ENCODE measurements at regions not wholly inside any gene's neighbourhood (a gene's known extent, or its start where the extent isn't known, plus 50 kb on each side); places are given as distances from the start of the nearest gene placed in this dataset.

DNA sequence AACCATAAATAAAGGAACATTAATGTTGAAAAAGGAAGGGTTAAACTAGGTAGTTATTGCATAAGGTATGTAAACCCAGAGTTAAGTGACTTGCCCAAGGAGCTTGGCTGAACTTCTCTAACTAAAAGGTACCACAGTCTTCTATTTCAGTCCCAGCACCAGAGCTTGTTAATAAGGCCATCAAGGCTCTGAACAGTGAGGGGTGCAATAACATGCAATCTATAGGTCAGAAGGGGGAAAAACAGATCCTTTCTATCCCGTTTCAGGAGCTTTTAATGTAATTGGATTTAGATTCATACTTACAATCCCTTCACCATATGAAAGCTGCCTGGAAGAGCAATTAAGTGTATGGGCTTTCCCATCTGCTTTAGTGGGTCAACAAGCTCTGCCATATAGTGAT, 441.5 kb upstream of the SPRY2 start:
- Histone ChIP-seq H3K4me3 (ENCODE audit: low read depth, low read length) (no peak overlapping the region), H3K36me3 (ENCODE audit: control insufficient read depth, insufficient read depth, low read length) (no peaks in the 10 kb centered on the region), H3K9me3 (ENCODE audit: control insufficient read depth, insufficient read depth, low read length) (no peaks in the 10 kb centered on the region), H3K9ac (ENCODE audit: low read depth, low read length) (no peak overlapping the region), H3K4me1 (ENCODE audit: control insufficient read depth, insufficient read depth, low read length) (peaks cover 2% of the 10 kb centered on the region), H3K27me3 (ENCODE audit: control insufficient read depth, insufficient read depth, low read length) (no peaks in the 10 kb centered on the region)

DNA sequence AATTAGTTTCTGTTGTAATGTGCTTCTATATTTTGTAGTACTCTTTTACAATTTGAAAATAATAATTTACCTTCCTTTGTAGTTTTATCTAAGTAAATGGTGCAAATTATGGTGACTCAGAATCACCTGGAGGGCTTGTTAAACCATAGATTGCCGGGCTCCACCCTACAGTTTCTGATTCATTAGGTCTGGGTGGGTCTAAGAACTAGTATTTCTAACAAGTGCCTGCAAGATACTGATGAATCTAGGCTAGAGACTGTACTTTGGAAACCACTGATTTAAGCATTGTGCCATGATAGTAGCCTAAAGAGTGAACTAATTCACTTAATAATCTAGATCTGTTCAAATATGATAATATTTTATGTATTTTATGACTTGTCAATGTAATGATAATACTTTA, 437.4 kb upstream of the SPRY2 start:
- no peaks in the 10 kb centered on the region for H3K4me1 ChIP-seq (ENCODE audit: control insufficient read depth, insufficient read depth, low read length)
- H3K36me3 ChIP-seq (ENCODE audit: control insufficient read depth, insufficient read depth, low read length): no peaks in the 10 kb centered on the region
- H3K9me3 ChIP-seq (ENCODE audit: control insufficient read depth, insufficient read depth, low read length): no peaks in the 10 kb centered on the region
- H3K9ac ChIP-seq (ENCODE audit: low read depth, low read length): no peak overlapping the region
- no peaks in the 10 kb centered on the region for H3K27me3 ChIP-seq (ENCODE audit: control insufficient read depth, insufficient read depth, low read length)
- H3K4me3 ChIP-seq (ENCODE audit: low read depth, low read length): no peak overlapping the region

DNA sequence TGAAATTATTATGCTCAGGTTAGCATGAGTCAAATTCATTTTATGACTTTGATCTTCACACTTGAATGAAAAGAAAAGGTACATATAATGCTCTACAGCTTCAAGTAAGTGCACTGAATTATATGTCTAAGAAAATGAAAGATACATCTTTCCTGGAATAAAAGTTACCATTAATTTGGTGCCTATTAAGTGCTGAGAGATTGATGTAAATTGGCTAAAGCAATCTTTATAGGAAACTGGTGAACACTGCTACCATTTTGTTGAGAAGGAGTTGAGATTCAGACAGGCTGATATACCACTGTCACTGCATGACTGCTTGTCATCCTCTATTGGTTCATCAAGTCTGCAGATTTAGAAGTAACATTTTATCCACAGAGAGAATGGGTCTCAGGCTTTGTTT, 416.8 kb upstream of the SPRY2 start:
- H3K4me3 ChIP-seq (ENCODE audit: low read depth, low read length): no peak overlapping the region
- no peaks in the 10 kb centered on the region for H3K36me3 ChIP-seq (ENCODE audit: control insufficient read depth, insufficient read depth, low read length)
- no peaks in the 10 kb centered on the region for H3K27me3 ChIP-seq (ENCODE audit: control insufficient read depth, insufficient read depth, low read length)
- H3K9me3 ChIP-seq (ENCODE audit: control insufficient read depth, insufficient read depth, low read length): no peaks in the 10 kb centered on the region
- H3K9ac ChIP-seq (ENCODE audit: low read depth, low read length): no peak overlapping the region
- no peaks in the 10 kb centered on the region for H3K4me1 ChIP-seq (ENCODE audit: control insufficient read depth, insufficient read depth, low read length)

DNA sequence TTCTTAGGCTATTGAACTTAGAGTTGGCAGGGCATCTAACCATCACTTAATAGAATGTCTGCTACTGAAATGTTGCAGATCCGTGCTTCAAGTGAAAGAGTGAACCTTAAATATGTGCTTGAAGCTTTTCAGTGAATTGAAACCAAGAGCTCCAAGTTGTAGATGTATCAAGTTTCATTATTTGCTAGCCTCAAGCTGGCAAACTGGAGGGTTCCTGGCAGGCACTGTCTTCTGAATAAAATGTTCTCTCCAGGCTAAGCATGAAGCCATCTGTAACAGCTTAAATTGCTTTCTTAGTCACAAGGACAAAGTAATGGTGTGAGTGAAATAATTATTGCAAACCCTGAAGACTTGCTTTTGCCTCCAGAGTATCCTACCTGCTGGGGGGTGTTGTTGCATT, 415.0 kb upstream of the SPRY2 start:
- H3K9me3 ChIP-seq (ENCODE audit: control insufficient read depth, insufficient read depth, low read length): no peaks in the 10 kb centered on the region
- no peaks in the 10 kb centered on the region for H3K27me3 ChIP-seq (ENCODE audit: control insufficient read depth, insufficient read depth, low read length)
- no peaks in the 10 kb centered on the region for H3K36me3 ChIP-seq (ENCODE audit: control insufficient read depth, insufficient read depth, low read length)
- no peak overlapping the region for H3K4me3 ChIP-seq (ENCODE audit: low read depth, low read length)
- H3K4me1 ChIP-seq (ENCODE audit: control insufficient read depth, insufficient read depth, low read length): no peaks in the 10 kb centered on the region
- H3K9ac ChIP-seq (ENCODE audit: low read depth, low read length): no peak overlapping the region

DNA sequence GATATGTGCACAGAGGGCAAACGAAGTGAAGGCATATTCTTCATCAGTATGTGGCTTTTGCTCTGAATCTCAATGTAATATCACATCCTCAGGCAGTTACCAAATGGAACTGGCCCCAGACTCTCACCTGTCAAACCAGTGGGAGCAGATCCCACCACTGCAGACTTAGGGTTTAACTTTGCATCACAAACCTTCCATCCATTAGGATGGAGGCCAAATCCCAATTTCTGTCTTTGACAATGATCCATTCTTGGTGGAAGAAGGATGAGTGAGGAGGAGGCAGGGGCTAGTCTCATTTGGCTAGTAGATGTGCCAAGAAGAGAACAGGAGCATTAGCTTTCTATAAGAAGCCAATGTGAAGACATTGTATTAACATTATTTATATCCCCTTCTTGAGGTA, 413.5 kb upstream of the SPRY2 start:
- Histone ChIP-seq H3K4me3 (ENCODE audit: low read depth, low read length) (no peak overlapping the region), H3K27me3 (ENCODE audit: control insufficient read depth, insufficient read depth, low read length) (no peaks in the 10 kb centered on the region), H3K9me3 (ENCODE audit: control insufficient read depth, insufficient read depth, low read length) (no peaks in the 10 kb centered on the region), H3K36me3 (ENCODE audit: control insufficient read depth, insufficient read depth, low read length) (no peaks in the 10 kb centered on the region), H3K9ac (ENCODE audit: low read depth, low read length) (no peak overlapping the region), H3K4me1 (ENCODE audit: control insufficient read depth, insufficient read depth, low read length) (no peaks in the 10 kb centered on the region)

DNA sequence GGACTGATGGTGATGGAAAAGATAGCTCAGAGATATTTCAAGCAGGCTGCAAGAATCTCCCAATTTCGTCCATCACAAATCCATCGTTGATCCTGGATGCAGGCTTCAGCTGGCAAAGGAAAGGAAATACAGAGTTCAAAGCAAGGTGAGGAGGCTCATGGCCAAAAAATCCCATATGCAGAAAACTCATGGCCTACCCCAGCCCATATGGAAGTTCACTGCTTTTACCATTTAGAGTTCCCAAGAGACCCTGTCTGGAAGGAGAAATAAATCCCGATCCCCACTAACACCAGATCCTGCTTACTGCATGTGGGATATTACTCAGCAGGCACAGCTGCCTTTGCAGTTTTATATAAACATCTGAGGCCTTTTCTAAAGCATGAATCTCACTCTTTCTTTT, 412.9 kb upstream of the SPRY2 start:
- H3K4me3 ChIP-seq (ENCODE audit: low read depth, low read length): no peak overlapping the region
- H3K27me3 ChIP-seq (ENCODE audit: control insufficient read depth, insufficient read depth, low read length): no peaks in the 10 kb centered on the region
- H3K9me3 ChIP-seq (ENCODE audit: control insufficient read depth, insufficient read depth, low read length): no peaks in the 10 kb centered on the region
- no peaks in the 10 kb centered on the region for H3K36me3 ChIP-seq (ENCODE audit: control insufficient read depth, insufficient read depth, low read length)
- no peak overlapping the region for H3K9ac ChIP-seq (ENCODE audit: low read depth, low read length)
- no peaks in the 10 kb centered on the region for H3K4me1 ChIP-seq (ENCODE audit: control insufficient read depth, insufficient read depth, low read length)

DNA sequence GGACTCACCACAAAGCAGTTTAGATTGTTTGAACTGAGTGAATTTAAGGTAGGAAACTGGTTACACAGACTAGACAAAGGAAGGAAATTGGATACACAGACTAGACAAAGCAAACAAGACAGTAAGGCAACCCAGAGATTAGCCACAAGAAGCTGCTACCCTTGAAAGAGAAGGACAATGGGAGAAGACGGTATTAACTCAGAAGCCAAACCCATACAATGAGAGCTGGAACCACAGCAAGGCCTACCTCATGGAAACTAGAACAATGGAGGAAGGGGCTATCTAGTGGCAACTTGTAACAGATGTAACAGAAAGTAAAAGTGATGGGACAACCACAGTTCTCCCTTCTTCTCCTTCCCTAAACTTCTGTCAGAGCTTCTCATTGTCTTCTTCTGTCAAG, 410.9 kb upstream of the SPRY2 start:
- Histone ChIP-seq H3K4me1 (ENCODE audit: control insufficient read depth, insufficient read depth, low read length) (no peaks in the 10 kb centered on the region), H3K27me3 (ENCODE audit: control insufficient read depth, insufficient read depth, low read length) (no peaks in the 10 kb centered on the region), H3K36me3 (ENCODE audit: control insufficient read depth, insufficient read depth, low read length) (no peaks in the 10 kb centered on the region), H3K9ac (ENCODE audit: low read depth, low read length) (no peak overlapping the region), H3K9me3 (ENCODE audit: control insufficient read depth, insufficient read depth, low read length) (no peaks in the 10 kb centered on the region), H3K4me3 (ENCODE audit: low read depth, low read length) (no peak overlapping the region)

DNA sequence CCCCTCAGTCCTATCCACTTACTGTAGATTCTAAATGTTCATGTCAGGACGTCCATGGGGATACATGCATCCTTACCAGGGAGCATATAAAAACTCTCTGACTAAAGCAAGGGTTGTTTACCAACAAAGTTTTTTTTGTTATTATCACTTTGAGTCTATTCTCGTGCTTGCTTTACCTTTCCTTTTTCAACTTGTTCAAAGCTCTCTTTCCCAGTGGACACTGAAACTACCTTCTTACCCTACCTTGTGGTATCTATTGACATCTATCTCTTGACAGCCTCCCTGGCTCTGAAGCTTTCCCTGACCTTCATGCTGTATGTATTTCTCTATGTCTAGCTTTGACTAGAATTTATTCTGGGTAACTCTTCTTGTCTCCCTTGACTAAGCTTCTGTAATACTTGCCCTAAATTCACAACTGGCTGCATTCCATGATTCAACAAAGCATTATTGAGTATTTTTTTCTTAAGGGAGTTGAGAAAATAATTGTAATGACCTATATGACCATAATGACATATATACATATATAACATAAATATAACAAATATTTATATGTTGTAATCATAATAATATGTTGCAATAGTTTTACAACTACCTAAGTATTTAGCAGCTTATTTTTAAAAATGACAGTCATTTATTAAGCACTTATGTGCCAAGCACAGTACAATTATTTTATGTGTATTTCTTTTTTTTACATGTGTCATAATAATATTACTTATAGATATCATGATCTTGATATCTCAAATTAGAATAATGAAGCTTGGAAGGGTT, 403.4 kb upstream of the SPRY2 start:
- no peaks in the 10 kb centered on the region for H3K27me3 ChIP-seq (ENCODE audit: control insufficient read depth, insufficient read depth, low read length)
- no peak overlapping the region for H3K9ac ChIP-seq (ENCODE audit: low read depth, low read length)
- H3K4me1 ChIP-seq (ENCODE audit: control insufficient read depth, insufficient read depth, low read length): no peaks in the 10 kb centered on the region
- no peaks in the 10 kb centered on the region for H3K9me3 ChIP-seq (ENCODE audit: control insufficient read depth, insufficient read depth, low read length)
- H3K4me3 ChIP-seq (ENCODE audit: low read depth, low read length): no peak overlapping the region
- H3K36me3 ChIP-seq (ENCODE audit: control insufficient read depth, insufficient read depth, low read length): no peaks in the 10 kb centered on the region

DNA sequence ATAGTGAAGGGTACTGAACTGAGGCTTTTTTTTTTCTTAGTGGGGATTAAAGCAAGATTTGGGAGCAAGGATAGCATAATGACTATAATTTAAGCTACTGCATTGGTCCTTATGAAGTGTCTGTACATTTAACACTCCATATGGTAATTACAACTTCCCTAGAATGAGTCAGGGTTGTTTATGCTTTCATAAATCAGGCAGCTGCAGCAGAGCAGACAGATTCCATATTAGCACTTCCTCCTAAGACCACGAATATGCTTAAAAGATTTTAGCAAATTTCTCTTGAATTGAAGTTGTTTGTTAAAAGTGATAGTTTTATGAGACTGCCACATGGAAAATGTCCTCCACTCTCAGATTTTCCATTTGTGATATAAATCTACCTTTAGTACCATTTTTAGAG, 401.1 kb upstream of the SPRY2 start:
- Histone ChIP-seq H3K36me3 (ENCODE audit: control insufficient read depth, insufficient read depth, low read length) (no peaks in the 10 kb centered on the region), H3K9ac (ENCODE audit: low read depth, low read length) (no peak overlapping the region), H3K4me3 (ENCODE audit: low read depth, low read length) (no peak overlapping the region), H3K27me3 (ENCODE audit: control insufficient read depth, insufficient read depth, low read length) (no peaks in the 10 kb centered on the region), H3K9me3 (ENCODE audit: control insufficient read depth, insufficient read depth, low read length) (no peaks in the 10 kb centered on the region), H3K4me1 (ENCODE audit: control insufficient read depth, insufficient read depth, low read length) (no peaks in the 10 kb centered on the region)

DNA sequence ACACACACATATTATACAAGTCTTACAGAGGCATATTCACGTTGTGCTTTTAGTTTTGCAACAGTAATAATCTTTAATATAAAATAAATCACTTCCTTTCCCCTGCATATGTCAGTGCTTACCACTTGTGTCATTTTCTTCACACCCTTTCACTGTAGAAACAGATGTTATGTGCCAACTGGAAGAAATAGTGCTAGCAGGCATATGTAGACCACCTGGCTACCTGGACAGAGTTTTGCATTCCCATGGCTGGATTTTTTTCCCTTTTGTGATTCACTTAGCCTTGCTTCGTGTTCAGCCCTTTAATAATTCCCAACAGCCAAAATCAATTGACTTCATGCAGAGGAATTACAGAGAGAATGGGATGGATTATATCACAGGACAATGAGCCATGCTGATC, 399.1 kb upstream of the SPRY2 start:
- H3K36me3 ChIP-seq (ENCODE audit: control insufficient read depth, insufficient read depth, low read length): no peaks in the 10 kb centered on the region
- H3K9me3 ChIP-seq (ENCODE audit: control insufficient read depth, insufficient read depth, low read length): no peaks in the 10 kb centered on the region
- no peaks in the 10 kb centered on the region for H3K27me3 ChIP-seq (ENCODE audit: control insufficient read depth, insufficient read depth, low read length)
- no peak overlapping the region for H3K4me3 ChIP-seq (ENCODE audit: low read depth, low read length)
- no peaks in the 10 kb centered on the region for H3K4me1 ChIP-seq (ENCODE audit: control insufficient read depth, insufficient read depth, low read length)
- no peak overlapping the region for H3K9ac ChIP-seq (ENCODE audit: low read depth, low read length)

DNA sequence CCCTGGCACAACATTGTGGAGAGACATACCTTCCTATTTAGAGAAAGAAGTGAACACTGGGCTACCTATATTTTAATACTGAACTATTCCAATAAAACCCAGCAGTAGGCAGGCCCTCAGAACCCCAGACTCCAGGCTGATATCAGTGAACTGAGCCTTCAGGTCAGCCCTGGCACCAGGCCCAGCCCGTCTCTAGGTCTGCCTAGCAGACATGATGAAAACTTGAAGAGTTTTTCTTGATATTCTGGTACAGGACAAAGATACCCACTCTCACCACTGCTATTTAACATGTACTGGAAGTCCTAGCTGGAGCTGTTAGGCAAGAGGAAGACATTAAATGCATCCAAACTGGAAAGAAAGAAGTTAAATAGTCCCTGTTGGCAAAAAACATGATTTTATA, 396.6 kb upstream of the SPRY2 start:
- Histone ChIP-seq H3K4me1 (ENCODE audit: control insufficient read depth, insufficient read depth, low read length) (no peaks in the 10 kb centered on the region), H3K4me3 (ENCODE audit: low read depth, low read length) (no peak overlapping the region), H3K36me3 (ENCODE audit: control insufficient read depth, insufficient read depth, low read length) (no peaks in the 10 kb centered on the region), H3K9me3 (ENCODE audit: control insufficient read depth, insufficient read depth, low read length) (no peaks in the 10 kb centered on the region), H3K27me3 (ENCODE audit: control insufficient read depth, insufficient read depth, low read length) (no peaks in the 10 kb centered on the region), H3K9ac (ENCODE audit: low read depth, low read length) (no peak overlapping the region)

DNA sequence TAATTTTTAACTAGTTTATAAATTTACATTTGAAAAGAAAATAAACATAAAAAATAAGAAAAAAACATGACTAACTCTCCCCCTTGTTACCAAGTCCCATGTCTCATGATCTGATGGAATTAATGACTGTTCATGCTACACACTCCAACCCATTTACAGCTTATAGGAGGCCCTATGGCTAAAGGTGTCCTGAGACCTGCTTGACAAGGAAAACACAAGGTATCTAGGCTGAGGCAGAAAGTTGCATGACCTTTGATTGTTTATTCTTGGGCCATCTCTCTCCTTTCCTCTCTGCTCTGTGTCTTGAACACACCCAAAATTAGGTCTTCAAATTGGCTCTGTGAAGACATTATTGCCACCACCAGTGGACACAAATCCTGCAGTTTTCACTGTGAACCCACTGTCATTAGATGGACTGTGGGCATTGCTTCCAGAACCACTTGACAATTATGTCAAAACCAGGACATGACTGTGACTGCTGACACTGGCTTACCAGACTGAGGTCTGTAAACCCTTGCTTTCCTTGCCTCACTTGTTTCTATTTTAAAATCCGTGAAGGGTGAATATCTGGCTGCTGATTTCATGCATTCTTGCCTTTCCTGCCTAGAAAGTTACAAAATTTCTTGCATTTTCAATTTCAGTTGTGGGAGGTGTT, 386.5 kb upstream of the SPRY2 start:
- Histone ChIP-seq H3K4me1 (ENCODE audit: control insufficient read depth, insufficient read depth, low read length) (no peaks in the 10 kb centered on the region), H3K9me3 (ENCODE audit: control insufficient read depth, insufficient read depth, low read length) (no peaks in the 10 kb centered on the region), H3K36me3 (ENCODE audit: control insufficient read depth, insufficient read depth, low read length) (no peaks in the 10 kb centered on the region), H3K27me3 (ENCODE audit: control insufficient read depth, insufficient read depth, low read length) (no peaks in the 10 kb centered on the region), H3K4me3 (ENCODE audit: low read depth, low read length) (no peak overlapping the region), H3K9ac (ENCODE audit: low read depth, low read length) (no peak overlapping the region)
